LNCAP (cell line): ENCODE measurements at regions not wholly inside any gene's neighbourhood (a gene's known extent, or its start where the extent isn't known, plus 50 kb on each side); places are given as distances from the start of the nearest gene placed in this dataset.

Experiments used
- TF ChIP-seq, protein P1 (sequence below): fragments of 450-650 bp; IDR thresholded peaks from 2 replicates; pipeline ENCODE4 v1.5.1; 2017; ENCODE audit warnings: mild to moderate bottlenecking

DNA sequence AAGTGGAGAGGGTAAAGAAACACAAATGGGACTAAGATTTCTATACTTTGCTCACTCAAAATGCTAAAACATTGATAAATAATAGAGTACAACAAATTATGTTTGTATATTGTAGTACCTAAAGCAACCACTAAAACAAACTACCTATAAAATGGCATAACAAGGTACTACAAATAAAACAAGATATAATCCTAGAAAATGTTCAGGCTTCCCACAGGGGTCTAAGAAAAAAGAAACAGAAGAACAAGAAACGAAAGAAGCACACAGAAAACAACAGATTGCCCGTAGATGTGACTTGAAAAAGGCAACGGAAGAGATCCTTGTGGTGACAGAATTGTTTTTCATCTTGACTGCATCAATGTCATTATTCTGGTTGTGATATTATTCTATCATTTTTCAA, 63.3 kb upstream of the ADGRL4 start:
- TF ChIP-seq, protein P1, sequence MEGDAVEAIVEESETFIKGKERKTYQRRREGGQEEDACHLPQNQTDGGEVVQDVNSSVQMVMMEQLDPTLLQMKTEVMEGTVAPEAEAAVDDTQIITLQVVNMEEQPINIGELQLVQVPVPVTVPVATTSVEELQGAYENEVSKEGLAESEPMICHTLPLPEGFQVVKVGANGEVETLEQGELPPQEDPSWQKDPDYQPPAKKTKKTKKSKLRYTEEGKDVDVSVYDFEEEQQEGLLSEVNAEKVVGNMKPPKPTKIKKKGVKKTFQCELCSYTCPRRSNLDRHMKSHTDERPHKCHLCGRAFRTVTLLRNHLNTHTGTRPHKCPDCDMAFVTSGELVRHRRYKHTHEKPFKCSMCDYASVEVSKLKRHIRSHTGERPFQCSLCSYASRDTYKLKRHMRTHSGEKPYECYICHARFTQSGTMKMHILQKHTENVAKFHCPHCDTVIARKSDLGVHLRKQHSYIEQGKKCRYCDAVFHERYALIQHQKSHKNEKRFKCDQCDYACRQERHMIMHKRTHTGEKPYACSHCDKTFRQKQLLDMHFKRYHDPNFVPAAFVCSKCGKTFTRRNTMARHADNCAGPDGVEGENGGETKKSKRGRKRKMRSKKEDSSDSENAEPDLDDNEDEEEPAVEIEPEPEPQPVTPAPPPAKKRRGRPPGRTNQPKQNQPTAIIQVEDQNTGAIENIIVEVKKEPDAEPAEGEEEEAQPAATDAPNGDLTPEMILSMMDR = peak; percentile 26; the same call in 1 of the 2 replicates

DNA sequence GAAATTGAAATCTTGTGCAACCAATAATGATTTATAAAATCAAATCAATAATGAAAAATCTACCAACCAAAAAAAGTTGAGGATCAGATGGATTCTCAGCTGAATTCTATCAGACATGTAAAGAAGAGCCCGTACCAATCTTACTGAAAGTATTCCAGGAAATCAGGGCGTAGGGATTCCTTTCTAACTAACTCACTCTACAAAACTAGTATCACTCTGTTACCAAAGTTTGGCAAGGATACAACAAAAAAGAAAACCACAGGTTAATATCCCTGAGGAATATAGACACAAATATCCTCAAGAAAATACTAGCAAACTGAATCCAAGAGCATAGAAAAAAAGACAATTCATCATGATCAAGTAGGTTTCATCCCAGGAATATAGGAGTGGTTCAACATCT, 52.8 kb upstream of the ADGRL4 start:
- TF ChIP-seq, protein P1 = no peak
